Fibroblast of peridontal ligament (primary cell): ENCODE measurements at regions not wholly inside any gene's neighbourhood (a gene's known extent, or its start where the extent isn't known, plus 50 kb on each side); places are given as distances from the start of the nearest gene placed in this dataset.
"Not testable (repeated sequence)": the region's sequence is repeated elsewhere in the genome, so short reads cannot be mapped to it uniquely, and the experiment has no call there.

Source experiments
- DNase-seq: peaks from one replicate; pipeline ENCODE4 v3.0.0-alpha.2; 2010; ENCODE audit errors: extremely low read depth

- not testable (repeated sequence) for DNase-seq
These were observed 1280.7 kb upstream of the SEL1L start for GRCh38 chr14:82814339-82814738.

DNA sequence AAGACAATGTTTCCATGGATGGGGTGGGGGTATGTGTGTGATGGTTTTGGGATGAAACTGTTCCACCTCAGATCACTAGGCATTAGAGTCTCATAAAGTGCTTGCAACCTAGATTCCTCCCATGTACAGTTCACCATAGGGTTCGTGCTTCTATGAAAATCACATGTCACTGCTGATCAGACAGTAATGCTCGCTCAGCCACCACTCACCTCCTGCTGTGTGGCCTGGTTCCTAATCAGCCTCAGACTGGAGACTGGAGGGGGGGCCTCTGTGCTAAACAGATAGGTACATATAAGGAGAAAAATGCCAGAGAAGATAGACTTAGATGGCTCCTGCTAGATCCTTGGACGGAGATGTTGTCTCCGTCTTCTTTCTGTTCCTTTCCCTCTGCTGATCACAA lies 1296.9 kb upstream of the SEL1L start:
- no peak for DNase-seq

DNA sequence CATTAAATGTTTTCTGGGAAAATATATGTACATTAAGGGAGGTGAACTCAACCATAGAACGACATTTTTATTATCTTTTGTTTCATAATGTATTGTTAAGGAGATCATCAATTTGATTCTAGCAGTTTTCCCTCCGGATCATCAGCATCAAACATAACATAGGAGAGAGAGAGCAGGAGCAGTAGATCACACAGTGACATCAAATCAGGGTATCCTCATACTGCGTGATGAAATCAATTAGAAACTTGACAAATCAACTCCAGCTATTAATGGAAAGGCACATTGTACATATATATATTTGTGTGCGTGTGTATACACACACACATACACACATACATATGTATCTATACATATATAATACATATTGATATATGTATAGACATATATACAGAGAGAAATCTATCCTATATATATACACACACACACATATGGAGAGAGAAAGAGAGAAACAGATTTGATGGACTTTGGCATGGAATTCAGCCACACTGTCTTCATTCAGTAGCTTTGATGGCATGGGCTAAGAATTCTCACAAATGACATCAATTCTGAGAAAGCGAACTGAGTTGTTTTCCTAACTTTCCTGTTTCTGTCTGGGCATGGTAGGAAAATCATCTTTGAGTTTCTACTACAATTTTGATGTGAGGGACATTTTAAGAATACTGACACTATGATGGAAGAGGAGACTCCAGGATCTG lies 1302.8 kb upstream of the SEL1L start:
- DNase-seq, result no peak

DNA sequence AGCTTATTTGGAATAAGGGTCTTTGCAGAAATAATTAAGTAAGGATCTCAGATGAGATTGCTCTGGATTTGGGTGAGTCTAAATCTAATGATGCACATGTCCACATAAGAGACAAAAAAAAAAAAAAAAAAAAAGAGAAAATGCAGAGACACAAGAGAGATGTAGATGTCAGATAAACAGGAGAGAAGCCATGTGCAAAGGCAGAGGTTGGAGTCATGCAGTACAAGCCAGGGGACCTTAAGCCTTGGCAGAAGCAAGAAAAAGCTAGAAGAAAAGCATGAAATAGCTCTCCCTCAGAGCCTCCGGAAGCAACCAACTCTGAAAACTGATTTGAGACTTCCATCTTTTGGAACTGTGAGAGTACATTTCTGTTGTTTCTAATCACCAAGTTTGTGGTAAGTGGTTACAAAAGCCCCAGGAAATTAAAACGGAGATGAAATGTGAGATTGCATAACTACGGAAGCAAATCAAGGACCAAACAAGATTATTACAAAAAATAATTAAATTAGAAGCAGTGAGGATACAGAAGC lies 1304.0 kb upstream of the SEL1L start:
- DNase-seq, result no peak

- DNase-seq, result no peak
These were observed 1316.9 kb upstream of the SEL1L start for GRCh38 chr14:82850576-82850975.

DNA sequence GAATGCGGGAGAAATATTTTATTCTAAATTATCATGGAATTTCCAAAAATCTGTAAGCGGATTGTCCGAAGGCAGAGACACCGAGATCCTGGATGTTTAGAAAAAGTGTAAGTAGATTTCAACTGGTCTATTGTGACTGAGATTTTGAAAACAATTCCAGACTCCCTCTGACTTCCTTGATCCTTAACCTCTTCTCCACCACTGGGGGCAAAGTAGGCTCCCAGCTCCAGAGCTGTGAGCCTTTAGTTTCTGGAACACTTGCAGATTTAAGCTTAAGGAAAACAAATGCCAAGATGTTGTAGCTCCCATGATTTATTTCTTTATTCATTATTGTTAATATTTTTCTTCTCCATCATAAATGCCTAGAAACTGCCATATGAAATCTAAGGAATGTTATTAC lies 1320.5 kb upstream of the SEL1L start:
- DNase-seq, result no peak

DNA sequence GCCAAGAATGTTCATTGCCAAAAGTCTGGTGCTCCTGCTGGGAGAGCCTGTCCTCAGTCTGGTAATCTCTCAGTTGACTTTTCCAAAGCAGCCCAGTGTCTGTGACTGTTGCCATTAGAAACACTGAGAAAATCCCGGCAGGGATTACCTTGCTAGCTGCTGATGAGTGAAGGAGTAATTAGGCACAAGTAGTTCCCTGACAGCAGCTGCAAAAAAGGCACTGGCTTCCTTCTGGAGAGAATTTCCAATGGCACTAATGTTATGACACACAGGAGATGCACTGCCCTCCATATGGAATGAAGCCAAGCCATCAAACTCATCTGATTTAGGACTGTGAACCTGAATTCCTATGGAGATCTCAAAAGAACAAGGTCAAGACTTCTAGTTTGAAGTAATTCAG lies 1321.2 kb upstream of the SEL1L start:
- DNase-seq, result no peak

DNA sequence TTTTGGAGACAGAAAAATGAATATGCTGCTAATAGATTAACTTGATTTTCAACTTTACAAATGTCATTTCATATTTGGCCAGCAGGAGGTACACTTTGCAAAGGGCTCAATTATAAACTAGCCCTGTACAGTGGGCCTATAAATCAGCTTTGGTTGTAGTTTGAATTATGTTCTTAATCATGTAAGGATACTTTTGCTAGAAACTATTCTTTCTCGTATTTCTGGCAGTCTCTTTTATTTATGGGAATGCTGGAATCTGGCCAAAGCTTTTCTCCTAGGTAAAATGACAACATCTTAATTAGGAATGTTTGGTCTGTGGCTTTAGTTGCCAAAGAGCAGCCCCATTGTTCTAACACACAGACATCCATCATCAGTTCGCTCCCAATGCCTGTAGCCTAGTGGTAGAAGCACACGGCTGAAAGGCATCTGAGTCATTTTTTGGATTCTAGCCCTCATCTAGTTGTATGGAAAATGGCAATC lies 1322.3 kb upstream of the SEL1L start:
- no peak for DNase-seq

GRCh38 chr14:82861313-82861712 lies 1327.7 kb upstream of the SEL1L start:
- DNase-seq, result no peak

DNA sequence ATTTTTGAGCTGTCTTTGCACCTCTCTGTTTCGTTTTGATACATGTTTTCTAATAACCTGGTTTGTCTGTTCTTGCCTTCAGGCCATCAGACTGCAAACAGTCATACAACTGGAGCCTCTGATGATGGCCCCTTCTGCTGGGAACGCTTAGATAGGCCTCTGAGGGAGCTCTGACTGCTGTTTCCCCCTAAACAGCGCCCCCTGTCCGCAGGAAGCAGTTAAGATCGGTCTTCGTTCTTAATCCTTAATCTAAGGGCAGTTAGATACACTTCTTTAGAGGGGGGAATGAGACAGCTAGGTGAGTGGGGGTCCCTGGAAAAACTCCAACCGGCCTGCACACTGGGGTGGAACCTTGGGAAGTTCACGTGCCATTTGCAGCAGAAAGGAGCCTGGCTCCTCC lies 1338.8 kb upstream of the SEL1L start:
- no peak for DNase-seq

GRCh38 chr14:82878951-82879350 lies 1345.3 kb upstream of the SEL1L start:
- no peak for DNase-seq

GRCh38 chr14:82879949-82880535 lies 1346.4 kb upstream of the SEL1L start:
- no peak for DNase-seq

GRCh38 chr14:82886670-82887069 lies 1353.0 kb upstream of the SEL1L start:
- DNase-seq, result no peak

GRCh38 chr14:82889701-82890100 lies 1356.0 kb upstream of the SEL1L start:
- no peak for DNase-seq

- DNase-seq, result no peak
These were observed 1362.8 kb upstream of the SEL1L start for GRCh38 chr14:82896476-82896875.

DNA sequence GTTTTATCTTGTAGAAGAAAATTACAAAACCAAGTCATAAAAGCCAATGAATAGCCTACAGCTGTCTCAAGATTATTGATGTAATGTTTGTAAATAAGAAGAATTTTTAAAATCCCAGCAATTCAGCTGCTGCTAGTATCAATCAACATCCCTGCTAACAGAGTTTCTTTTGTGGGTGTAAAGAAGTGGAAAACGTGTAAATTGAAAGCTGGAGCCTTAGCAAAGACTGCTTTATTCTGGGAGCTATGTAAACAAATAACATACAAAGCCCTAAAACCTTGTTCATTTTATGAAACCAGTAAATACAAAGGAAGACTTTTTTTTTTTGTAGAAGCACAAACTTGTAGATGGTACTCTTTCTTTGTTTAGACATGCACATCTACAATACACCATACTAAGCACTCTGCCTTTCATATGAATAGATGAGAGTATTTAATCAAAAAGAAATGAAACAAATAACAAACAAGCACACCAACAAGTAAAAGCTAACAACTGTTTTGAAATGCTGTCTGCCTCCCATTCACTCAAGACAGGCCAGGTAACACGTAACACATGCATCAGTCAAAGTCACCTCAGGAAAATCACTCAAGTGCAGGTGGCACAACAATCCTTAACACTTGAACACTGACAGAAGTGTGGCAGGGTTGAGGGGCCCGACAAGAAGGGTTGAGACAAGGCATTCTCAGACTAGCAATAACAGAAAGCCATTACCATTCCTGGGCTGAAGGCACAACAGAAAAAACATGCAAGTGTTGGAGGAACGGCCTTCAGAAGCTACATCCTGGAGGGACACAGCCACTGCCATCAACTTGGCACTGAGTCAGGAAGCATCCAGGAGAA lies 1364.0 kb upstream of the SEL1L start:
- DNase-seq, result no peak

- no peak for DNase-seq
These were observed 1372.1 kb upstream of the SEL1L start for GRCh38 chr14:82905762-82906161.

- no peak for DNase-seq
These were observed 1378.3 kb upstream of the SEL1L start for GRCh38 chr14:82911930-82912329.

- DNase-seq, result no peak
These were observed 1379.7 kb upstream of the SEL1L start for GRCh38 chr14:82913396-82913795.

- no peak for DNase-seq
These were observed 1381.7 kb upstream of the SEL1L start for GRCh38 chr14:82915381-82915780.

- DNase-seq, result no peak
These were observed 1402.0 kb upstream of the SEL1L start for GRCh38 chr14:82935691-82936090.

DNA sequence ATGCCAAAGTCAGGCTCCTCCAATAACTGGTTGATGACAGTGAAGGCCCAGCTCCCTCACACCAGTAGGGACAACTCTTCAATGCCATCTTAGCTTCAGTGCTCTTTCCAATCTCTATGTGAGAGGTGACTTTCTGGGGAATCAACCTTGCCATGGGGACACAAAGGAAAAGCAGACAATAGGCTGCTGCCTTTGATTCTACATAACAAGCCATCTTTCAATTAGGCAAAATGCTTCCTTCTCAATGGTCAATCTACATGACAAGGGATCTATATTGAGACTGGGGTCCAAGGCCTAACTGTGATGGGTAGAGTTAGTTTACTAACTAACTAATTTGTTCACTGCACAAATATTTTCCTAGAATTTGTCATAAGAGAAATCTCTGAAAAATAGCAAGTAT lies 1417.5 kb upstream of the SEL1L start:
- DNase-seq, result no peak

GRCh38 chr14:82963756-82964155 lies 1430.1 kb upstream of the SEL1L start:
- no peak for DNase-seq
